ENCODE measurements at regions not wholly inside any gene's neighbourhood (a gene's known extent, or its start where the extent isn't known, plus 50 kb on each side); places are given as distances from the start of the nearest gene placed in this dataset.

DNA sequence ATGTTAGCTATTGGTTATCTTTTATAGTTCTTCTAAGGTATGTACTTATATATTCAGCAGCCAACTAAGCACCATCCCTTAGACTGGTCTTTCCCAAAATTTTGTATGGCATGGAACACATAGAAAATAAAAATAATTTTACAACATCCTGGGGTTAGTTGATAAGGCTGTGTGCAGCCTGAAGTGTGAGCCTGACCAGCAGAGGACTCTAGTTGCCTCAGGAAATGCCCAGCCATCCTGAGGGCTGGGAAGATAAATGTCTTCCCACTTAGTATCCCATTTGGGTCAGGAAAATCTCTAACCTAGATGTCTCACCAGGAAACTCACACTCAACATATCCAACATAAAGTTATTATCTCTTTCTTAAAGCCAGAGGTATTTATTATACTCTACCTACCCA, 251.4 kb upstream of the POF1B start:
- Mint-ChIP-seq H3K27me3 (ENCODE audit: insufficient read depth) (no peaks in the 10 kb centered on the region), H3K27ac (no peak overlapping the region), H3K4me3 (no peak overlapping the region), H3K4me1 (peaks cover 5% of the 10 kb centered on the region), H3K36me3 (ENCODE audit: low read depth) (peaks cover 2% of the 10 kb centered on the region), H3K9me3 (peaks cover 27% of the 10 kb centered on the region)
- no peaks in the 10 kb centered on the region for H3K4me1 ChIP-seq (ENCODE audit: control insufficient read depth, insufficient read depth, low read length)
- DNase-seq = no peak
- H3K4me3 ChIP-seq (ENCODE audit: low read length) = no peak overlapping the region
- no peak for TF ChIP-seq CTCF (conservative IDR thresholded peaks at IDR 0.05)
- no peaks in the 10 kb centered on the region for H3K36me3 ChIP-seq (ENCODE audit: control insufficient read depth, insufficient read depth, low read length)
- no peak overlapping the region for H3K27ac ChIP-seq (ENCODE audit: low read depth, low read length)
- no peaks in the 10 kb centered on the region for H3K27me3 ChIP-seq (ENCODE audit: control insufficient read depth, insufficient read depth, low read length, poor library complexity, severe bottlenecking)
- no peak overlapping the region for H3K9ac ChIP-seq (ENCODE audit: extremely low read depth, low read length, poor library complexity, severe bottlenecking)
- H3K9me3 ChIP-seq (ENCODE audit: control insufficient read depth, low read length) = no peaks in the 10 kb centered on the region

DNA sequence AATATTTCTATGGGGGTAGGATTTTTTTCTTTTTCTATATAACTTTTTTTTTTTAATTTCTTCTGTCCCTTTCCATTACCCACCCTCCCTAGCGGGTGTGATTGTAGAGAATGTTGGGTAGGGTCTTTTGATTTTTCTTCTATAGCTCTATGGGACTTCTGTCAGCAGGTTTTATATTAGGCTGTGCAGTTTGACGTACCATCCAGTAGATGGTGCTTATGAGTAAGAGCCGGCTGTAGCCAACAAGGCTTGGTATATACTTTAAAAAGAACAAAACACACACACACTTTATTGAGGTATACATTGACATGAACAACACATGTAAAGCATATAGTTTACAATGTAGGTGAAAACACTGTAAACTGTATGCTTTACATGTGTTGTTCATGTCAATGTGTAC, 247.9 kb upstream of the POF1B start:
- Mint-ChIP-seq H3K9me3 (peaks cover 46% of the 10 kb centered on the region), H3K27ac (no peak overlapping the region), H3K36me3 (ENCODE audit: low read depth) (peaks cover 2% of the 10 kb centered on the region), H3K4me3 (no peak overlapping the region), H3K4me1 (peaks cover 5% of the 10 kb centered on the region), H3K27me3 (ENCODE audit: insufficient read depth) (no peaks in the 10 kb centered on the region)
- TF ChIP-seq CTCF (conservative IDR thresholded peaks at IDR 0.05) = peak; percentile 83
- Histone ChIP-seq H3K9ac (ENCODE audit: extremely low read depth, low read length, poor library complexity, severe bottlenecking) (no peak overlapping the region), H3K9me3 (ENCODE audit: control insufficient read depth, low read length) (no peaks in the 10 kb centered on the region), H3K27me3 (ENCODE audit: control insufficient read depth, insufficient read depth, low read length, poor library complexity, severe bottlenecking) (no peaks in the 10 kb centered on the region), H3K4me3 (ENCODE audit: low read length) (no peak overlapping the region), H3K27ac (ENCODE audit: low read depth, low read length) (no peak overlapping the region), H3K4me1 (ENCODE audit: control insufficient read depth, insufficient read depth, low read length) (no peaks in the 10 kb centered on the region), H3K36me3 (ENCODE audit: control insufficient read depth, insufficient read depth, low read length) (no peaks in the 10 kb centered on the region)
- WGBS, 2 experiments (ENCODE audit: insufficient coverage in 1 of 2, insufficient read length in 1 of 2) = no CpG with 5 or more reads among the region's 3 CpGs
- DNase-seq = no peak

DNA sequence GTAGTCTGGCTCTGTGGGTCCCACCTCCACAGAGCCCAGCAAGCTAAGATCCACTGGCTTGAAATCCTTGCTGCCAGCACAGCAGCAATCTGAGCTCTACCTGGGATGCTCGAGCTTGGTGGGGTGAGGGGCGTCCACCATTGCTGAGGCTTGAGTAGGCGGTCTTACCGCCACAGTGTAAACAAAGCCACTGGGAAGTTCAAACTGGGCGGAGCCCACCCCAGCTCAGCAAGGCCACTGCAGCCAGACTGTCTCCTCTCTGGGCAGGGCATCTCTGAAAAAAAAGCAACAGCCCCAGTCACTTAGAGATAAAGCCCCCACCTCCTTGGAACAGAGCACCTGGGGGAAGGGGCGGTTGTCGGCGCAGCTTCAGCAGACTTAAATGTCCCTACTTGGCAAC, 243.2 kb upstream of the POF1B start:
- 94 to 100% methylated on average over 2 to 8 of the region's 8 CpGs for WGBS, 2 experiments (ENCODE audit: insufficient coverage in 1 of 2, insufficient read length in 1 of 2)

More for the DNA sequence above, 243.2 kb upstream of the POF1B start:
- Mint-ChIP-seq H3K27me3 (ENCODE audit: insufficient read depth) (no peaks in the 10 kb centered on the region), H3K27ac (no peak overlapping the region), H3K9me3 (peaks cover 52% of the 10 kb centered on the region), H3K4me3 (no peak overlapping the region), H3K36me3 (ENCODE audit: low read depth) (peaks cover under 1% of the 10 kb centered on the region), H3K4me1 (no peaks in the 10 kb centered on the region)
- Histone ChIP-seq H3K27me3 (ENCODE audit: control insufficient read depth, insufficient read depth, low read length, poor library complexity, severe bottlenecking) (no peaks in the 10 kb centered on the region), H3K9me3 (ENCODE audit: control insufficient read depth, low read length) (no peaks in the 10 kb centered on the region), H3K27ac (ENCODE audit: low read depth, low read length) (no peak overlapping the region), H3K9ac (ENCODE audit: extremely low read depth, low read length, poor library complexity, severe bottlenecking) (no peak overlapping the region), H3K36me3 (ENCODE audit: control insufficient read depth, insufficient read depth, low read length) (no peaks in the 10 kb centered on the region), H3K4me3 (ENCODE audit: low read length) (no peak overlapping the region), H3K4me1 (ENCODE audit: control insufficient read depth, insufficient read depth, low read length) (no peaks in the 10 kb centered on the region)
- DNase-seq = no peak
- TF ChIP-seq CTCF (conservative IDR thresholded peaks at IDR 0.05) = no peak

All from endodermal cell (in vitro differentiated cells).